Muscle of leg (tissue), 3 donors: ENCODE measurements at regions not wholly inside any gene's neighbourhood (a gene's known extent, or its start where the extent isn't known, plus 50 kb on each side); places are given as distances from the start of the nearest gene placed in this dataset.

ENCODE experiments used
- DNase-seq: peaks from one replicate; pipeline ENCODE4 v3.0.0; 2013
- H3K27ac ChIP-seq: one replicate; pipeline ENCODE4 v1.5.1; 2013; ENCODE audit warnings: mild to moderate bottlenecking, low read length, control low read depth
- H3K27me3 ChIP-seq: one replicate; pipeline ENCODE4 v1.6.1; 2013; ENCODE audit warnings: low read length; ENCODE audit not compliant: control insufficient read depth, insufficient read depth
- H3K36me3 ChIP-seq: one replicate; pipeline ENCODE4 v1.6.1; 2013; ENCODE audit warnings: low read length; ENCODE audit not compliant: control insufficient read depth, insufficient read depth
- H3K4me1 ChIP-seq: one replicate; pipeline ENCODE4 v1.6.1; 2013; ENCODE audit warnings: low read length; ENCODE audit not compliant: control insufficient read depth, insufficient read depth
- H3K4me3 ChIP-seq: one replicate; pipeline ENCODE4 v1.5.1; 2013; ENCODE audit warnings: low read length, control low read depth
- H3K9me3 ChIP-seq: replicated peaks from 2 replicates; pipeline ENCODE4 v1.6.1; 2013; ENCODE audit warnings: low read depth, low read length; ENCODE audit not compliant: control insufficient read depth
- WGBS: methylation state at CpG from one replicate; pipeline ENCODE4 v1.1.5; 2013; ENCODE audit warnings: missing lambda C conversion rate; ENCODE audit not compliant: insufficient coverage; 5-methylcytosine and 5-hydroxymethylcytosine counted together

DNA sequence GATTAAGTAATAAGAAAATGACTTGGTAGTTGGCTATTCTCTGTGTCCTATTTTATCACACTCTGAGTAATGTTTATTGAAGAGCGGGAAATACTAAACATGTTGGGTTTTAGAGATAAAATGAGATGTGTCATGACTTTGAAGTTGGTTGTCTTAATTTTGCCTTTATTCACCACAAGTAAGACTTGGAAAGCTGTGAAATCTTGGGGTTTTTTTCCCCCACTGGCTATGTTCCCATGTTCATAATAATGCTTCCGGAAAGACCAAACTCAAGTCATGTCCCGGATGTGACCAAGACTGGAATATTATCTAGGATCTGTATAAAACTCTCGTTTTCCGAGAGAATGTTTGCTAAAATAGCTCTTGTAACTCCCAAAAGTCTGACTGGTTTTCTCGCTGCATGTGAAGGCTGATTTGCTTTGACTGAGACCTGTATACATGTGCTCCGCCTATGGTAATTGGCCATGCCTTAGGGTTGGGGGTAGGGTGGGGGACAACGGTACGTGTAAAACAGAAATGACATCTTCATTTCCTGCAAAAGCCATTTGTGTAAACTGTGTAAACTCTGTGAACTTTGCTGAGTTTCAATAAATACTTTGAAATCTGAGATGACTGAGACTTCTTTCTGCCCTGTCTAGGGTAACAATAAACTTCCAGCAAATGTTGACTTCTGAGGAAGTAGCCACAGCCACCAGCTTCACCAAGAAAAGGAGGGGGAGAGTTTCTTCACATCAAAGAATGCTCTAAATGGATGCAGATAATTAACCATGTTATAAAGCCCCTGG, 169.6 kb downstream of the ZNF365 start:
- 65% methylated on average over 4 of the region's 9 CpGs for WGBS
- no peak for DNase-seq
- no peaks in the 10 kb centered on the region for H3K36me3 ChIP-seq
- no peaks in the 10 kb centered on the region for H3K9me3 ChIP-seq
- H3K27ac ChIP-seq: no peak overlapping the region
- H3K4me1 ChIP-seq: no peaks in the 10 kb centered on the region
- no peak overlapping the region for H3K4me3 ChIP-seq
- no peaks in the 10 kb centered on the region for H3K27me3 ChIP-seq

DNA sequence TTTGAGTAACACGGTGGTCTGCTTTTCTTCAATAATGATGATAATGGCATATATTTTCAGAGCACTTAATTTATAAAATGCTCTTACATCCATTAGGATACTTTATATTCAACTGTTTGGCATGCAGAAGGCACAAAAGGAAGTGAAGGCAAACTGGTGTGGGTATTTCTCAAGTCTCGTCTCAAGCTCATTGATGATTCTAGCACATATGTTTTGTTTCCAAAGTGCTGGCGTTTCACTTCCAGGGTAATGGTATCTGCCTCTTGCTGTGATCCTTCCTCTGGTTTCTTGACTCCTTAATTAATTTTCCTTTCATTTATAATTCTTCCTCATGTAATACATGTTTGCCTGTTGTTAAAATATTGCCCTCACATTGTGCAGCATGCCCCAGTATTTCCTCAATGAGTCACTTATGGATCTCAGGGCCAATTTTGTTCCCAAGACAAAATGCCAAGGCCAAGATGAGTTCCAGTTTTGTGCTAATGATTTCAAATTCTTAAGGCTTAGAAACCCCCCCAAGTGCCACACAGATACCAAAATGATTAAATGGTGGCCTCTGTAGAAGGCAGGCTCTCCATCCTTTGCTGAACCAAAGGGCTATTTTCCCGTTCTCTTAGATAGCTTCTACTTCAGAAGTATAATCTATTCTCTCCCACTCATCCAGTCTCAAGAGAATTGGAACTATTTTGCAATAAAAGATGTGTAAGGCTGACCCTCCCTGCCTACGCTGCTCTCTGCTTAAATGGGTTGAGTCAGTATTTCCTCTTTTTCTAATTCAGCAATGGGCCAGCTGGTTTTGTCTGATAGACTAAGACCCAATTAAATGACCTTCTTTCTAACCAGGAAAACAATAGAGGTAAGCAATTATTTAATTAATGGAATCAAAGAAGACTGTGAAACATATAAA, 171.2 kb downstream of the ZNF365 start:
- no peaks in the 10 kb centered on the region for H3K27me3 ChIP-seq
- H3K9me3 ChIP-seq: no peaks in the 10 kb centered on the region
- peak overlapping the region; percentile 15 for H3K27ac ChIP-seq
- no peaks in the 10 kb centered on the region for H3K4me1 ChIP-seq
- DNase-seq: peak; percentile 62
- WGBS: no CpG with 5 or more reads among the region's 5 CpGs
- no peak overlapping the region for H3K4me3 ChIP-seq
- H3K36me3 ChIP-seq: no peaks in the 10 kb centered on the region

DNA sequence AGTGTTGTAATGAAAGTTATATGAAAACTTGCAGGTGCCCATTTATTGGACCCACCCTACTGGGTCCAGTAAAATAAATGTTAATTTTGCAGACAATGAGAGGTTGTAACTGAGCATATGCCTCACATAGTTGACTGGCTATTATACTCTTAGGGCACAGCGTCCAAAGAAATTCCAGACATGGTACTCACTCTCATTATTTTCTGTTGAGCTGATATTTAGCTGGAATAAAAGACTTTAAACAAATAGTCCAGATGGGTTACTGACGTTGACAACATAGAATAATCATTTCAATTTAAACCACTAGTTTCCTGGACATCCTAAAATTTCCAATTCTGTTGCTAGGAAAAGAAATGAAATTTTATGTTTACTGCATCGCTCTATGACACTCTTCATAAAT, 174.5 kb downstream of the ZNF365 start:
- Histone ChIP-seq H3K36me3 (no peaks in the 10 kb centered on the region), H3K27me3 (no peaks in the 10 kb centered on the region), H3K4me1 (no peaks in the 10 kb centered on the region), H3K4me3 (no peak overlapping the region), H3K27ac (no peak overlapping the region), H3K9me3 (no peaks in the 10 kb centered on the region)
- WGBS: no CpG with 5 or more reads among the region's 3 CpGs
- DNase-seq: no peak

DNA sequence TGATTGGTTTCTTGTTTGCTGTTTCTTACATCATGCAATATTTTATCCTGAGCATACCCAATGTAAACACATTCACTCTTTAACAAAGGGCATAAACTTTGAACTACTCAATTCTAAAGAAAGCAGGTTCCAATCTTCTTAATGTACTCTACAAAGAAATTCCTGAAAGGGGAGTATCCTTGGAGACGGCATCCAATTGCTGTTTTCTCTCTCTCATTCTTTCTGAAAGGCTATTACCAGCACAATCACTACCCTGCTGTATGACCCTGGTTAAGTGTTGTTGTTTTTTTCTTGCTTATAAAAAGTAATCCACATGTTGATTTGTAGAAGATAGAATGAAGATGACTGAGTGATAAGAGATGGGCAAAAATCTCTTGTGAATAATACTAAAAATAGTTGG, 176.0 kb downstream of the ZNF365 start:
- Histone ChIP-seq H3K36me3 (no peaks in the 10 kb centered on the region), H3K9me3 (no peaks in the 10 kb centered on the region), H3K4me1 (no peaks in the 10 kb centered on the region), H3K4me3 (no peak overlapping the region), H3K27me3 (no peaks in the 10 kb centered on the region), H3K27ac (no peak overlapping the region)
- DNase-seq: no peak
- whole genome bisulfite sequencing: no CpG with 5 or more reads among the region's 1 CpG

- no peaks in the 10 kb centered on the region for H3K4me1 ChIP-seq
- H3K4me3 ChIP-seq: no peak overlapping the region
- no peaks in the 10 kb centered on the region for H3K9me3 ChIP-seq
- H3K27me3 ChIP-seq: no peaks in the 10 kb centered on the region
- H3K27ac ChIP-seq: no peak overlapping the region
- DNase-seq: peak; percentile 57
- 14% methylated on average over 1 of the region's 7 CpGs for WGBS
- H3K36me3 ChIP-seq: no peaks in the 10 kb centered on the region
Measured at GRCh38 chr10:62554632-62555199, 180.5 kb downstream of the ZNF365 start.

DNA sequence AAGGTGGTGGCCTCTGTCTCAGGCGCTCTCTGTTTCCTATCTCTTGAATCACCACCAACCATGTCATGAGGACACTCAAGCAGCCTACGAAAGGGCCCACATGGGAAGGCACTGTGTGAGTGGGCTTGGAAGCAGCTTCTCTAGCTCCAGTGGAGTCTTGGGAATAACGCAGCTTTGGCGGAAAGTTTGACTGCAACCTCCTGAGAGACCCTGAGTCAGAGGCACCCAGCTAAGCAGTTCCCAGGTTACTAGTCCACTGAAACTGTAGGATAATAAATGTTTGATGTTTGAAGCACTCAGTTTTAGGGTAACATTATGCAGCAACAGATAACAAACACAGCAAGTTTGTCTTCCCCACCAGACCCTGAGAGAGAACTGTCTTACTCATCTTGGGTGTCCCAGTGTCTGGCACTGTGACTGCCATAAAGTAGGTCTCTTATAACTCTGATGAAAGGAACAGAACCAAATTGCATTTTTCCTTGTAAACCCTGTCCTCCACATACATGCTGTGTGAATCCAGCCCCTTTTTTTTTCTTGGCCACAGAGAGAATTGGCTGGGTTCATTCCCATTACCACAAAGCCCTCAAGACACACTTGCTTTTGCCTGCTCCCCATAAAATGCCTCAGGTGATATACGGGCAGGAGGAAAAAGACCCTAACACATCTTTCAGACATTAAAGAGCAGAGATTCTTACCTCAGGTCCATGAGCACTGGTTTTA, 185.5 kb downstream of the ZNF365 start:
- Histone ChIP-seq H3K27ac (no peak overlapping the region), H3K9me3 (no peaks in the 10 kb centered on the region)

DNA sequence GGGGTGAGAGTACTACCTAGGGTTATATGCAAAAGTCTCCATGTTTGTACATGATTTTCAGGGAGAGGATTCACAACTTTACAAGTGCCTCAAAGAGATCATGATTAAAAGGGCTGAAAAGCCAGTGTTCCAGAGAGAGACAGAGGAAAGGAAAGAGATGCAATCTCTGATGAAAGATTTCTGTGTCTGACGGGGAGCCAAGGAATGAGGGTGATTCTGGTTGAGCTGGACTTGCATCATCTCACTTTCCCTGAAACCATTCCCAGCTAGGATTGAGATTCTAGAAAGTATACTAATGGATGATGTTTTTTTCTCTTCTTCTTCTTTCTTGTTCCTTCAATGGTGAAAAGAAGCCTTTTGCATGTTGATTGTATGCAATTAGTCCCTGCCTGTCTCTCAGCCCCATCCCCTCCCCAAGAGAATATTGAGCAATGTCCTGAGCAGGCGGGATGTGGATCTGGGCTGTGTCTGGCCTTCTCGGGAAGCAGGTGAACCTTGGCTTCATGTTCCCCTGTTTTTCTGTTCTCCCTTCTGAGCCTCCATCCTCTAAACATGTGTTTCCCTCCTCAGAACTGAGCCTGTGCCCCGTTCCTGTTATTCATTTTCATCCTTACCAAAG, 186.1 kb downstream of the ZNF365 start:
- Histone ChIP-seq H3K4me3 (no peak overlapping the region), H3K9me3 (no peaks in the 10 kb centered on the region), H3K27me3 (peaks cover 2% of the 10 kb centered on the region), H3K27ac (no peak overlapping the region), H3K36me3 (no peaks in the 10 kb centered on the region), H3K4me1 (peaks cover 20% of the 10 kb centered on the region)
- no CpG with 5 or more reads among the region's 4 CpGs for WGBS
- peak; percentile 69 for DNase-seq

More for the DNA sequence above, 185.5 kb downstream of the ZNF365 start:
- Histone ChIP-seq H3K4me3 (no peak overlapping the region), H3K27me3 (peaks cover 2% of the 10 kb centered on the region), H3K36me3 (no peaks in the 10 kb centered on the region), H3K4me1 (peaks cover 19% of the 10 kb centered on the region)
- peak; percentile 37 for DNase-seq
- WGBS: 72% methylated on average over 3 of the region's 5 CpGs

GRCh38 chr10:62561151-62561550, 187.0 kb downstream of the ZNF365 start:
- Histone ChIP-seq H3K36me3 (no peaks in the 10 kb centered on the region), H3K27ac (no peak overlapping the region), H3K27me3 (peaks cover 2% of the 10 kb centered on the region), H3K9me3 (no peaks in the 10 kb centered on the region), H3K4me1 (peaks cover 20% of the 10 kb centered on the region), H3K4me3 (no peak overlapping the region)
- DNase-seq: no peak
- no CpG with 5 or more reads among the region's 3 CpGs for WGBS

GRCh38 chr10:62562101-62562500, 187.9 kb downstream of the ZNF365 start:
- H3K9me3 ChIP-seq: no peaks in the 10 kb centered on the region
- H3K27me3 ChIP-seq: peaks cover 2% of the 10 kb centered on the region
- WGBS: no CpG with 5 or more reads among the region's 2 CpGs
- DNase-seq: no peak
- peaks cover 20% of the 10 kb centered on the region for H3K4me1 ChIP-seq
- H3K4me3 ChIP-seq: no peak overlapping the region
- no peak overlapping the region for H3K27ac ChIP-seq
- H3K36me3 ChIP-seq: no peaks in the 10 kb centered on the region
